Left ventricle myocardium inferior (tissue), 1 donor: ENCODE measurements at regions not wholly inside any gene's neighbourhood (a gene's known extent, or its start where the extent isn't known, plus 50 kb on each side); places are given as distances from the start of the nearest gene placed in this dataset.
"Not testable (repeated sequence)": the region's sequence is repeated elsewhere in the genome, so short reads cannot be mapped to it uniquely, and the experiment has no call there.

Experiments
- DNase-seq: peaks from one replicate; pipeline ENCODE4 v3.0.0-alpha.2; 2020
- H3K27ac ChIP-seq: fragments of 200-600 bp; replicated peaks from 2 replicates; pipeline ENCODE4 v1.8.0; 2021
- H3K27me3 ChIP-seq: fragments of 200-600 bp; 2 replicates; pipeline ENCODE4 v1.8.0; 2021; ENCODE audit warnings: low read depth
- H3K36me3 ChIP-seq: fragments of 200-600 bp; 2 replicates; pipeline ENCODE4 v1.8.0; 2021
- H3K4me1 ChIP-seq: fragments of 200-600 bp; 2 replicates; pipeline ENCODE4 v1.8.0; 2021
- H3K4me3 ChIP-seq: fragments of 200-600 bp; 2 replicates; pipeline ENCODE4 v1.8.0; 2021; ENCODE audit warnings: mild to moderate bottlenecking, moderate library complexity
- H3K9me3 ChIP-seq: fragments of 200-600 bp; replicated peaks from 2 replicates; pipeline ENCODE4 v1.8.0; 2021
- intact Hi-C: fragments of 100-400 bp; cut with micrococcal nuclease; formaldehyde crosslinking; loops from one replicate; pipeline ENCODE4 v1.11.0; 2022
- TF ChIP-seq, protein P1 (sequence below): fragments of 200-600 bp; IDR thresholded peaks from 2 replicates; pipeline ENCODE4 v1.8.0; 2021; ENCODE audit warnings: antibody characterized with exemption, mild to moderate bottlenecking, borderline replicate concordance
- donor health status: DM: no; HTN: yes; CAD: no; lungs with severe emphysema.

- TF ChIP-seq, protein P1, sequence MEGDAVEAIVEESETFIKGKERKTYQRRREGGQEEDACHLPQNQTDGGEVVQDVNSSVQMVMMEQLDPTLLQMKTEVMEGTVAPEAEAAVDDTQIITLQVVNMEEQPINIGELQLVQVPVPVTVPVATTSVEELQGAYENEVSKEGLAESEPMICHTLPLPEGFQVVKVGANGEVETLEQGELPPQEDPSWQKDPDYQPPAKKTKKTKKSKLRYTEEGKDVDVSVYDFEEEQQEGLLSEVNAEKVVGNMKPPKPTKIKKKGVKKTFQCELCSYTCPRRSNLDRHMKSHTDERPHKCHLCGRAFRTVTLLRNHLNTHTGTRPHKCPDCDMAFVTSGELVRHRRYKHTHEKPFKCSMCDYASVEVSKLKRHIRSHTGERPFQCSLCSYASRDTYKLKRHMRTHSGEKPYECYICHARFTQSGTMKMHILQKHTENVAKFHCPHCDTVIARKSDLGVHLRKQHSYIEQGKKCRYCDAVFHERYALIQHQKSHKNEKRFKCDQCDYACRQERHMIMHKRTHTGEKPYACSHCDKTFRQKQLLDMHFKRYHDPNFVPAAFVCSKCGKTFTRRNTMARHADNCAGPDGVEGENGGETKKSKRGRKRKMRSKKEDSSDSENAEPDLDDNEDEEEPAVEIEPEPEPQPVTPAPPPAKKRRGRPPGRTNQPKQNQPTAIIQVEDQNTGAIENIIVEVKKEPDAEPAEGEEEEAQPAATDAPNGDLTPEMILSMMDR = no peak
- intact Hi-C loops = no loop called here
Measured at GRCh38 chr6:131492932-131493573, 80.0 kb upstream of the ARG1 start.

GRCh38 chr6:131504387-131504786 lies 68.6 kb upstream of the ARG1 start:
- intact Hi-C loops, H3K9me3 ChIP-seq, DNase-seq, H3K27ac ChIP-seq, H3K27me3 ChIP-seq, H3K4me1 ChIP-seq, H3K36me3 ChIP-seq, H3K4me3 ChIP-seq: not testable (repeated sequence)

More at GRCh38 chr6:131492932-131493573, 80.0 kb upstream of the ARG1 start:
- Histone ChIP-seq H3K4me1 (no peaks in the 10 kb centered on the region), H3K36me3 (no peaks in the 10 kb centered on the region), H3K9me3 (peaks cover 14% of the 10 kb centered on the region), H3K4me3 (no peak overlapping the region), H3K27ac (no peak overlapping the region), H3K27me3 (peaks cover 5% of the 10 kb centered on the region)
- no peak for DNase-seq

GRCh38 chr6:131510094-131510493 lies 62.9 kb upstream of the ARG1 start:
- H3K9me3 ChIP-seq = peaks cover 28% of the 10 kb centered on the region
- no peak overlapping the region for H3K4me3 ChIP-seq
- H3K27me3 ChIP-seq = no peaks in the 10 kb centered on the region
- no peak overlapping the region for H3K27ac ChIP-seq
- TF ChIP-seq, protein P1 = no peak
- intact Hi-C loops = no loop called here
- H3K36me3 ChIP-seq = no peaks in the 10 kb centered on the region
- no peak for DNase-seq
- no peaks in the 10 kb centered on the region for H3K4me1 ChIP-seq

- TF ChIP-seq, protein P1 = no peak
- no peak for DNase-seq
- Histone ChIP-seq H3K9me3 (peaks cover 33% of the 10 kb centered on the region), H3K4me3 (no peak overlapping the region), H3K4me1 (no peaks in the 10 kb centered on the region), H3K36me3 (no peaks in the 10 kb centered on the region), H3K27ac (no peak overlapping the region), H3K27me3 (no peaks in the 10 kb centered on the region)
- intact Hi-C loops = no loop called here
Measured at GRCh38 chr6:131510591-131510990, 62.4 kb upstream of the ARG1 start.

DNA sequence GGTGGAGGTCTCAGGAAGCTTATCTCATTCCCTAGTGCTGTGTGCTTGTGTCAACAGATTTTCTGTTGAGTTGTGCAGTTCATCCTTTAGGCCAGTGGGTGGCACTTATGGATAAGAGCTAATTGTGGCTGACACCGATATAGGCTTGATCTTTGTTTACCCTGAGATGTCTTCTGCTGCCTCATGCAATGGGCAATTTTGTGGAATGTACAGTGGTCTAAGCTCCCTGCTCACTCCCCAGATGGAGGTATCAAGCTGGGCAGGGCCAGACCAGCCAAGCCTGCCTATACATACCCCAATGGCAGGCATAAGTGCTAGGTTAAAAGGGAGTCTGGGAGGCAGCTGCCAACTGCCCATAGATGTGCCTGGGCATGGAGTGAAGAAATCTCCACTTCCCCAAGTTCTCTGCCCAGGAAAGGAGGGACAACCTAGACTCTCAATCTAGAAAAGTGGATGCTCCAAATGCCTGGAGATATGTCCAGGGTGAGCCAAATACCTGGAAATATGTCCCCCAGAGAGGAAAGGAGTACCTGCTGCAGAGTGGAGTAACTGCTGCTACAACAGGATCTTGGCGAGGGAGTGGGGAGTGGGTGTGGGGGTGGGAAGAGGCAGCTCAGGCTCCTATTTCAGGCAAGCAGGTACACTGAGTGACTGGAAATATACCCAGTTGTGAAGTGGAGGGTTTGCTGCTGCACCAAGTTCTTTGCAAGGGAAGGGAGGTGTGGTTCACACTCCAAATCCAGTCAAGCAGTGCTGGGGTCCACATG lies 53.2 kb upstream of the ARG1 start:
- intact Hi-C loops = no loop called here

More for the DNA sequence above, 53.2 kb upstream of the ARG1 start:
- no peaks in the 10 kb centered on the region for H3K27me3 ChIP-seq
- H3K27ac ChIP-seq = no peak overlapping the region
- TF ChIP-seq, protein P1 = peak; percentile 49
- H3K9me3 ChIP-seq = peaks cover 48% of the 10 kb centered on the region
- no peaks in the 10 kb centered on the region for H3K4me1 ChIP-seq
- no peak for DNase-seq
- H3K4me3 ChIP-seq = no peak overlapping the region
- no peaks in the 10 kb centered on the region for H3K36me3 ChIP-seq
